ENCODE measurements at regions not wholly inside any gene's neighbourhood (a gene's known extent, or its start where the extent isn't known, plus 50 kb on each side); places are given as distances from the start of the nearest gene placed in this dataset.

- H3K9me3 ChIP-seq (ENCODE audit: control insufficient read depth, low read length): no peaks in the 10 kb centered on the region
- no peaks in the 10 kb centered on the region for H3K4me1 ChIP-seq (ENCODE audit: control insufficient read depth, insufficient read depth, low read length)
- no peak overlapping the region for H3K27ac ChIP-seq (ENCODE audit: insufficient read depth, low read depth, low read length, poor library complexity, severe bottlenecking)
- H3K27me3 ChIP-seq (ENCODE audit: control insufficient read depth, insufficient read depth, low read length, poor library complexity, severe bottlenecking): no peaks in the 10 kb centered on the region
- H3K4me3 ChIP-seq (ENCODE audit: insufficient read depth, low read depth, low read length): no peak overlapping the region
- no peaks in the 10 kb centered on the region for H3K36me3 ChIP-seq (ENCODE audit: control insufficient read depth, insufficient read depth, low read length)
- 87 to 94% methylated on average over 5 of the region's 5 CpGs for WGBS, 2 experiments
These were observed 95.9 kb upstream of the GNAQ start for GRCh38 chr9:78127279-78128225.

- WGBS, 2 experiments: 79 to 81% methylated on average over 1 of the region's 1 CpG
- H3K9me3 ChIP-seq (ENCODE audit: control insufficient read depth, low read length): no peaks in the 10 kb centered on the region
- no peaks in the 10 kb centered on the region for H3K27me3 ChIP-seq (ENCODE audit: control insufficient read depth, insufficient read depth, low read length, poor library complexity, severe bottlenecking)
- H3K4me3 ChIP-seq (ENCODE audit: insufficient read depth, low read depth, low read length): no peak overlapping the region
- no peak overlapping the region for H3K27ac ChIP-seq (ENCODE audit: insufficient read depth, low read depth, low read length, poor library complexity, severe bottlenecking)
- H3K4me1 ChIP-seq (ENCODE audit: control insufficient read depth, insufficient read depth, low read length): no peaks in the 10 kb centered on the region
- no peaks in the 10 kb centered on the region for H3K36me3 ChIP-seq (ENCODE audit: control insufficient read depth, insufficient read depth, low read length)
These were observed 92.2 kb upstream of the GNAQ start for GRCh38 chr9:78123808-78124207.

- Histone ChIP-seq H3K4me1 (ENCODE audit: control insufficient read depth, insufficient read depth, low read length) (no peaks in the 10 kb centered on the region), H3K27ac (ENCODE audit: insufficient read depth, low read depth, low read length, poor library complexity, severe bottlenecking) (no peak overlapping the region)
- 87 to 89% methylated on average over 5 of the region's 5 CpGs for WGBS, 2 experiments
These were observed 91.0 kb upstream of the GNAQ start for GRCh38 chr9:78122631-78123030.

GRCh38 chr9:78121488-78121887, 89.9 kb upstream of the GNAQ start:
- no peaks in the 10 kb centered on the region for H3K36me3 ChIP-seq (ENCODE audit: control insufficient read depth, insufficient read depth, low read length)
- 46 to 61% methylated on average over 3 to 4 of the region's 4 CpGs for WGBS, 2 experiments
- H3K4me1 ChIP-seq (ENCODE audit: control insufficient read depth, insufficient read depth, low read length): no peaks in the 10 kb centered on the region
- H3K9me3 ChIP-seq (ENCODE audit: control insufficient read depth, low read length): no peaks in the 10 kb centered on the region
- H3K27me3 ChIP-seq (ENCODE audit: control insufficient read depth, insufficient read depth, low read length, poor library complexity, severe bottlenecking): no peaks in the 10 kb centered on the region
- H3K4me3 ChIP-seq (ENCODE audit: insufficient read depth, low read depth, low read length): no peak overlapping the region
- no peak overlapping the region for H3K27ac ChIP-seq (ENCODE audit: insufficient read depth, low read depth, low read length, poor library complexity, severe bottlenecking)

More at GRCh38 chr9:78122631-78123030, 91.0 kb upstream of the GNAQ start:
- Histone ChIP-seq H3K4me3 (ENCODE audit: insufficient read depth, low read depth, low read length) (no peak overlapping the region), H3K36me3 (ENCODE audit: control insufficient read depth, insufficient read depth, low read length) (no peaks in the 10 kb centered on the region), H3K27me3 (ENCODE audit: control insufficient read depth, insufficient read depth, low read length, poor library complexity, severe bottlenecking) (no peaks in the 10 kb centered on the region), H3K9me3 (ENCODE audit: control insufficient read depth, low read length) (no peaks in the 10 kb centered on the region)

GRCh38 chr9:78118742-78119473, 87.3 kb upstream of the GNAQ start:
- Histone ChIP-seq H3K27me3 (ENCODE audit: control insufficient read depth, insufficient read depth, low read length, poor library complexity, severe bottlenecking) (no peaks in the 10 kb centered on the region), H3K9me3 (ENCODE audit: control insufficient read depth, low read length) (no peaks in the 10 kb centered on the region), H3K36me3 (ENCODE audit: control insufficient read depth, insufficient read depth, low read length) (no peaks in the 10 kb centered on the region), H3K4me1 (ENCODE audit: control insufficient read depth, insufficient read depth, low read length) (no peaks in the 10 kb centered on the region), H3K27ac (ENCODE audit: insufficient read depth, low read depth, low read length, poor library complexity, severe bottlenecking) (no peak overlapping the region), H3K4me3 (ENCODE audit: insufficient read depth, low read depth, low read length) (no peak overlapping the region)
- 76 to 100% methylated on average over 1 to 2 of the region's 2 CpGs for WGBS, 2 experiments

GRCh38 chr9:78115073-78115472, 83.5 kb upstream of the GNAQ start:
- no peak overlapping the region for H3K4me3 ChIP-seq (ENCODE audit: insufficient read depth, low read depth, low read length)
- no peak overlapping the region for H3K27ac ChIP-seq (ENCODE audit: insufficient read depth, low read depth, low read length, poor library complexity, severe bottlenecking)
- H3K9me3 ChIP-seq (ENCODE audit: control insufficient read depth, low read length): no peaks in the 10 kb centered on the region
- H3K4me1 ChIP-seq (ENCODE audit: control insufficient read depth, insufficient read depth, low read length): no peaks in the 10 kb centered on the region
- WGBS, 2 experiments: 82 to 90% methylated on average over 1 of the region's 1 CpG
- H3K36me3 ChIP-seq (ENCODE audit: control insufficient read depth, insufficient read depth, low read length): no peaks in the 10 kb centered on the region
- no peaks in the 10 kb centered on the region for H3K27me3 ChIP-seq (ENCODE audit: control insufficient read depth, insufficient read depth, low read length, poor library complexity, severe bottlenecking)

GRCh38 chr9:78114581-78114980, 83.0 kb upstream of the GNAQ start:
- Histone ChIP-seq H3K4me1 (ENCODE audit: control insufficient read depth, insufficient read depth, low read length) (no peaks in the 10 kb centered on the region), H3K4me3 (ENCODE audit: insufficient read depth, low read depth, low read length) (no peak overlapping the region), H3K27me3 (ENCODE audit: control insufficient read depth, insufficient read depth, low read length, poor library complexity, severe bottlenecking) (no peaks in the 10 kb centered on the region), H3K36me3 (ENCODE audit: control insufficient read depth, insufficient read depth, low read length) (no peaks in the 10 kb centered on the region), H3K27ac (ENCODE audit: insufficient read depth, low read depth, low read length, poor library complexity, severe bottlenecking) (no peak overlapping the region), H3K9me3 (ENCODE audit: control insufficient read depth, low read length) (no peaks in the 10 kb centered on the region)
- 92 to 93% methylated on average over 3 to 4 of the region's 4 CpGs for WGBS, 2 experiments

GRCh38 chr9:78112406-78112805, 80.8 kb upstream of the GNAQ start:
- 100% methylated on average over 3 of the region's 3 CpGs for WGBS, 2 experiments
- Histone ChIP-seq H3K36me3 (ENCODE audit: control insufficient read depth, insufficient read depth, low read length) (no peaks in the 10 kb centered on the region), H3K4me3 (ENCODE audit: insufficient read depth, low read depth, low read length) (no peak overlapping the region), H3K27me3 (ENCODE audit: control insufficient read depth, insufficient read depth, low read length, poor library complexity, severe bottlenecking) (no peaks in the 10 kb centered on the region), H3K9me3 (ENCODE audit: control insufficient read depth, low read length) (no peaks in the 10 kb centered on the region), H3K27ac (ENCODE audit: insufficient read depth, low read depth, low read length, poor library complexity, severe bottlenecking) (no peak overlapping the region), H3K4me1 (ENCODE audit: control insufficient read depth, insufficient read depth, low read length) (no peaks in the 10 kb centered on the region)

GRCh38 chr9:78112004-78112403, 80.4 kb upstream of the GNAQ start:
- Histone ChIP-seq H3K27ac (ENCODE audit: insufficient read depth, low read depth, low read length, poor library complexity, severe bottlenecking) (no peak overlapping the region), H3K27me3 (ENCODE audit: control insufficient read depth, insufficient read depth, low read length, poor library complexity, severe bottlenecking) (no peaks in the 10 kb centered on the region), H3K4me3 (ENCODE audit: insufficient read depth, low read depth, low read length) (no peak overlapping the region), H3K36me3 (ENCODE audit: control insufficient read depth, insufficient read depth, low read length) (no peaks in the 10 kb centered on the region), H3K9me3 (ENCODE audit: control insufficient read depth, low read length) (no peaks in the 10 kb centered on the region), H3K4me1 (ENCODE audit: control insufficient read depth, insufficient read depth, low read length) (no peaks in the 10 kb centered on the region)
- 93 to 94% methylated on average over 3 of the region's 3 CpGs for WGBS, 2 experiments

GRCh38 chr9:78109075-78109474, 77.5 kb upstream of the GNAQ start:
- no peak overlapping the region for H3K27ac ChIP-seq (ENCODE audit: insufficient read depth, low read depth, low read length, poor library complexity, severe bottlenecking)
- 82 to 84% methylated on average over 1 to 2 of the region's 2 CpGs for WGBS, 2 experiments
- no peaks in the 10 kb centered on the region for H3K27me3 ChIP-seq (ENCODE audit: control insufficient read depth, insufficient read depth, low read length, poor library complexity, severe bottlenecking)
- no peaks in the 10 kb centered on the region for H3K9me3 ChIP-seq (ENCODE audit: control insufficient read depth, low read length)
- H3K4me3 ChIP-seq (ENCODE audit: insufficient read depth, low read depth, low read length): no peak overlapping the region
- H3K4me1 ChIP-seq (ENCODE audit: control insufficient read depth, insufficient read depth, low read length): no peaks in the 10 kb centered on the region
- no peaks in the 10 kb centered on the region for H3K36me3 ChIP-seq (ENCODE audit: control insufficient read depth, insufficient read depth, low read length)

Measured in ectodermal cell (in vitro differentiated cells).